NT2/D1 (cell line): ENCODE measurements at regions not wholly inside any gene's neighbourhood (a gene's known extent, or its start where the extent isn't known, plus 50 kb on each side); places are given as distances from the start of the nearest gene placed in this dataset.

Experiments used
- DNase-seq: peaks from one replicate; pipeline ENCODE4 v3.0.0-alpha.2; 2011; ENCODE audit warnings: low read depth, low spot score
- H3K27me3 ChIP-seq: 2 replicates; pipeline ENCODE4 v1.6.0; 2011; ENCODE audit warnings: mild to moderate bottlenecking; ENCODE audit not compliant: insufficient read length, insufficient read depth
- H3K36me3 ChIP-seq: 2 replicates; pipeline ENCODE4 v1.6.1; 2011; ENCODE audit warnings: mild to moderate bottlenecking, low read length, mixed read lengths; ENCODE audit not compliant: insufficient read depth, insufficient read length
- H3K4me1 ChIP-seq: 2 replicates; pipeline ENCODE4 v1.5.1; 2011; ENCODE audit not compliant: insufficient read depth, insufficient read length
- H3K4me3 ChIP-seq: 2 replicates; pipeline ENCODE4 v1.5.1; 2011; ENCODE audit warnings: low read depth; ENCODE audit not compliant: insufficient read length
- H3K9ac ChIP-seq: 2 replicates; pipeline ENCODE4 v1.6.0; 2011; ENCODE audit warnings: low read depth; ENCODE audit not compliant: insufficient read length
- H3K9me3 ChIP-seq: 2 replicates; pipeline ENCODE4 v1.5.1; 2011; ENCODE audit warnings: mild to moderate bottlenecking, low read length; ENCODE audit not compliant: insufficient read depth
- SUZ12 ChIP-seq: IDR thresholded peaks from 2 replicates; pipeline ENCODE4 v1.6.1; 2011; ENCODE audit not compliant: insufficient read length, insufficient read depth; ENCODE audit errors: extremely low read depth
- YY1 ChIP-seq: IDR thresholded peaks from 2 replicates; pipeline ENCODE4 v1.6.1; 2011; ENCODE audit not compliant: insufficient read length, insufficient read depth
- ZNF274 ChIP-seq: IDR thresholded peaks from 2 replicates; pipeline ENCODE4 v1.6.1; 2011; ENCODE audit warnings: mild to moderate bottlenecking, low read depth, low read length

- no peak for DNase-seq
- H3K9ac ChIP-seq: no peak overlapping the region
- H3K4me3 ChIP-seq: no peak overlapping the region
- H3K9me3 ChIP-seq: no peaks in the 10 kb centered on the region
- H3K27me3 ChIP-seq: no peaks in the 10 kb centered on the region
- no peaks in the 10 kb centered on the region for H3K4me1 ChIP-seq
- no peak for TF ChIP-seq ZNF274
- no peak for TF ChIP-seq SUZ12
- H3K36me3 ChIP-seq: no peaks in the 10 kb centered on the region
Observed at GRCh38 chr13:34078334-34078999, 260.5 kb downstream of the RFC3 start.

GRCh38 chr13:34085204-34085603, 267.3 kb downstream of the RFC3 start:
- no peaks in the 10 kb centered on the region for H3K36me3 ChIP-seq
- no peak overlapping the region for H3K9ac ChIP-seq
- DNase-seq: no peak
- H3K4me3 ChIP-seq: no peak overlapping the region
- H3K27me3 ChIP-seq: no peaks in the 10 kb centered on the region
- H3K9me3 ChIP-seq: peaks cover 10% of the 10 kb centered on the region; the same call in 1 of the 2 replicates
- no peaks in the 10 kb centered on the region for H3K4me1 ChIP-seq
- TF ChIP-seq ZNF274 (no peak), SUZ12 (no peak), YY1 (no peak)

GRCh38 chr13:34086281-34086680, 268.3 kb downstream of the RFC3 start:
- Histone ChIP-seq H3K36me3 (no peaks in the 10 kb centered on the region), H3K9me3 (peaks cover 10% of the 10 kb centered on the region; the same call in 1 of the 2 replicates), H3K9ac (no peak overlapping the region), H3K27me3 (no peaks in the 10 kb centered on the region), H3K4me1 (no peaks in the 10 kb centered on the region), H3K4me3 (no peak overlapping the region)
- DNase-seq: no peak
- TF ChIP-seq YY1 (no peak), ZNF274 (no peak), SUZ12 (no peak)

- H3K4me3 ChIP-seq: no peak overlapping the region
- DNase-seq: no peak
- TF ChIP-seq SUZ12 (no peak), YY1 (no peak), ZNF274 (no peak)
- H3K4me1 ChIP-seq: no peaks in the 10 kb centered on the region
- no peaks in the 10 kb centered on the region for H3K27me3 ChIP-seq
- H3K9me3 ChIP-seq: peaks cover 10% of the 10 kb centered on the region; the same call in 1 of the 2 replicates
- H3K9ac ChIP-seq: no peak overlapping the region
- H3K36me3 ChIP-seq: no peaks in the 10 kb centered on the region
Observed at GRCh38 chr13:34087791-34088190, 269.8 kb downstream of the RFC3 start.

GRCh38 chr13:34103854-34104253, 285.9 kb downstream of the RFC3 start:
- no peak overlapping the region for H3K4me3 ChIP-seq
- H3K4me1 ChIP-seq: no peaks in the 10 kb centered on the region
- no peaks in the 10 kb centered on the region for H3K9me3 ChIP-seq
- H3K27me3 ChIP-seq: no peaks in the 10 kb centered on the region
- no peak for DNase-seq
- TF ChIP-seq SUZ12 (no peak), YY1 (no peak), ZNF274 (no peak)
- no peak overlapping the region for H3K9ac ChIP-seq
- no peaks in the 10 kb centered on the region for H3K36me3 ChIP-seq

GRCh38 chr13:34104853-34105252, 286.9 kb downstream of the RFC3 start:
- H3K4me3 ChIP-seq: no peak overlapping the region
- TF ChIP-seq ZNF274 (no peak), YY1 (no peak), SUZ12 (no peak)
- H3K9ac ChIP-seq: no peak overlapping the region
- H3K9me3 ChIP-seq: peaks cover 6% of the 10 kb centered on the region; the same call in 1 of the 2 replicates
- no peaks in the 10 kb centered on the region for H3K4me1 ChIP-seq
- DNase-seq: no peak
- H3K27me3 ChIP-seq: no peaks in the 10 kb centered on the region
- no peaks in the 10 kb centered on the region for H3K36me3 ChIP-seq

GRCh38 chr13:34107806-34108205, 289.9 kb downstream of the RFC3 start:
- peaks cover 6% of the 10 kb centered on the region; the same call in 1 of the 2 replicates for H3K9me3 ChIP-seq
- H3K36me3 ChIP-seq: no peaks in the 10 kb centered on the region
- no peak for DNase-seq
- no peaks in the 10 kb centered on the region for H3K27me3 ChIP-seq
- H3K9ac ChIP-seq: no peak overlapping the region
- TF ChIP-seq SUZ12: no peak
- TF ChIP-seq ZNF274: no peak
- no peak for TF ChIP-seq YY1
- no peaks in the 10 kb centered on the region for H3K4me1 ChIP-seq
- H3K4me3 ChIP-seq: no peak overlapping the region
